ENCODE measurements at regions not wholly inside any gene's neighbourhood (a gene's known extent, or its start where the extent isn't known, plus 50 kb on each side); places are given as distances from the start of the nearest gene placed in this dataset.

DNA sequence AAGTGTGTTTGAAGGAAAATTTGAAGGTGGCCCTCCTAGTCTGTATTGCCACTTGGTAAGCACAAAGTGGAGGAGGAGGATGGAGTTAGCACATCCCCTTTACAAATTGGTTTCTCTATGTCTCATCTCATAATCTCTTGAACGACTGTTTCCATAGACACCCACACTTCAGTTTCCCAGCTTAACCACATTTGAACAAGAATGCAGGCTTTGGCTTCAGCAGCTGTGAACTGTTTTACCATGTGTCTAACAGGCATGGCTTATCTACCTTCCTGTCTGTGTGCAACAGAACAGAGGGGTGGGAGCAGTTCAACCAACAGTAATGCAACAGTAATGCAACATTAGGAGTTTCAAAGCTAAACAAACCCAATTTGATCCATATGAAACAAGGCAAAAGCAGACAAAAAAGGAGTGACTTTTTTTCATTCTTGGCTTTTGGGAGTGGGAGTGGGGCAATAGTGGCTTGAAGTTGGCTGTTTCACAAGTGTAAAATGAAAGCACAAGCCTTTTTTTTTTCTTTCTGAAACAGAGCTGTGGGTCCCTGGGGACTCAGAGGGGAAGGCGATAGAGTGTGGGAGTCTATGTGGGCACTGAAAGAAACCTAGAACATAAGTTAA is 108.0 kb downstream of the ITM2A start:
- TF ChIP-seq, protein P1, sequence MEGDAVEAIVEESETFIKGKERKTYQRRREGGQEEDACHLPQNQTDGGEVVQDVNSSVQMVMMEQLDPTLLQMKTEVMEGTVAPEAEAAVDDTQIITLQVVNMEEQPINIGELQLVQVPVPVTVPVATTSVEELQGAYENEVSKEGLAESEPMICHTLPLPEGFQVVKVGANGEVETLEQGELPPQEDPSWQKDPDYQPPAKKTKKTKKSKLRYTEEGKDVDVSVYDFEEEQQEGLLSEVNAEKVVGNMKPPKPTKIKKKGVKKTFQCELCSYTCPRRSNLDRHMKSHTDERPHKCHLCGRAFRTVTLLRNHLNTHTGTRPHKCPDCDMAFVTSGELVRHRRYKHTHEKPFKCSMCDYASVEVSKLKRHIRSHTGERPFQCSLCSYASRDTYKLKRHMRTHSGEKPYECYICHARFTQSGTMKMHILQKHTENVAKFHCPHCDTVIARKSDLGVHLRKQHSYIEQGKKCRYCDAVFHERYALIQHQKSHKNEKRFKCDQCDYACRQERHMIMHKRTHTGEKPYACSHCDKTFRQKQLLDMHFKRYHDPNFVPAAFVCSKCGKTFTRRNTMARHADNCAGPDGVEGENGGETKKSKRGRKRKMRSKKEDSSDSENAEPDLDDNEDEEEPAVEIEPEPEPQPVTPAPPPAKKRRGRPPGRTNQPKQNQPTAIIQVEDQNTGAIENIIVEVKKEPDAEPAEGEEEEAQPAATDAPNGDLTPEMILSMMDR (IDR thresholded peaks at IDR 0.05): no peak
- TF ChIP-seq POLR2A (IDR thresholded peaks at IDR 0.05): no peak

Measured in body of pancreas (tissue), 4 donors.